ENCODE measurements at regions not wholly inside any gene's neighbourhood (a gene's known extent, or its start where the extent isn't known, plus 50 kb on each side); places are given as distances from the start of the nearest gene placed in this dataset.

GRCh38 chr7:46209611-46210388 lies 288.7 kb upstream of the IGFBP3 start:
- DNase-seq (ENCODE audit: low read depth, low spot score) = no peak
- peaks cover 10% of the 10 kb centered on the region for H3K4me1 ChIP-seq (ENCODE audit: control insufficient read depth, insufficient read depth, low read length)
- H2AFZ ChIP-seq (ENCODE audit: control insufficient read depth, low read depth, low read length) = no peak overlapping the region
- TF ChIP-seq CBX5 (IDR thresholded peaks at IDR 0.05; ENCODE audit: low read depth) (no peak), RUNX3 (IDR thresholded peaks at IDR 0.05; ENCODE audit: low read length) (no peak), HDAC2 (IDR thresholded peaks at IDR 0.05) (no peak), CBX3 (IDR thresholded peaks at IDR 0.05; ENCODE audit: borderline replicate concordance, low read depth) (no peak), EGR1 (IDR thresholded peaks at IDR 0.05; ENCODE audit: borderline replicate concordance in 1 of 2, low read depth in 2 of 2, low read length in 2 of 2) (no peak), CHD2 (IDR thresholded peaks at IDR 0.05; ENCODE audit: borderline replicate concordance, low read depth, low read length) (no peak), POLR2A (IDR thresholded peaks at IDR 0.05; ENCODE audit: low read depth, low read length) (no peak)
- H3K27ac ChIP-seq (ENCODE audit: control insufficient read depth, insufficient read depth) = no peak overlapping the region
- no peak overlapping the region for H3K4me3 ChIP-seq
- no peaks in the 10 kb centered on the region for H3K27me3 ChIP-seq (replicated peaks in 1 of 2; ENCODE audit: control insufficient read depth in 2 of 2, insufficient read depth in 2 of 2, low read length in 1 of 2)
- SMC1A ChIA-PET (ENCODE audit: uncharacterized antibody, unreplicated experiment) = interaction anchor here (1.3 kb wide), 1 partner anchor 11 kb away, joined by 3 read pairs; no protein-coding TSS in a partner anchor
- H4K20me1 ChIP-seq (ENCODE audit: control insufficient read depth, insufficient read depth) = no peaks in the 10 kb centered on the region
- RAD21 ChIA-PET (ENCODE audit: unreplicated experiment) = no interaction called here
- H3K79me2 ChIP-seq (ENCODE audit: control insufficient read depth, insufficient read depth, low read length) = no peaks in the 10 kb centered on the region
- H3K9me3 ChIP-seq (replicated peaks; ENCODE audit: control insufficient read depth, insufficient read depth, low read length) = no peaks in the 10 kb centered on the region
- no peak overlapping the region for H3K4me2 ChIP-seq (ENCODE audit: control insufficient read depth, insufficient read depth)
- no TSS peak for BruUV-seq (replicated peaks)
- CTCF ChIA-PET = no interaction called here
- WGBS (ENCODE audit: insufficient coverage, insufficient replicate concordance, low lambda C conversion rate, missing lambda C conversion rate) = 58% methylated on average over 9 of the region's 9 CpGs
- POLR2A ChIA-PET = no interaction called here
- no peak overlapping the region for H3K9ac ChIP-seq (ENCODE audit: control insufficient read depth, insufficient read depth, low read length)
- intact Hi-C loops (cut with micrococcal nuclease; ENCODE audit: unreplicated experiment) = no loop called here
- no peaks in the 10 kb centered on the region for H3K36me3 ChIP-seq (ENCODE audit: control insufficient read depth in 2 of 2, insufficient read depth in 2 of 2, low read length in 1 of 2)
- no peak for FAIRE-seq
- no peak for ATAC-seq
- in situ Hi-C loops (cut with MboI) = no loop called here
